ENCODE measurements at regions not wholly inside any gene's neighbourhood (a gene's known extent, or its start where the extent isn't known, plus 50 kb on each side); places are given as distances from the start of the nearest gene placed in this dataset.
"Not testable (repeated sequence)": the region's sequence is repeated elsewhere in the genome, so short reads cannot be mapped to it uniquely, and the experiment has no call there.

GRCh38 chr5:164206196-164206595 lies 700.8 kb downstream of the MAT2B start:
- no peak for DNase-seq (ENCODE audit: low read depth)

DNA sequence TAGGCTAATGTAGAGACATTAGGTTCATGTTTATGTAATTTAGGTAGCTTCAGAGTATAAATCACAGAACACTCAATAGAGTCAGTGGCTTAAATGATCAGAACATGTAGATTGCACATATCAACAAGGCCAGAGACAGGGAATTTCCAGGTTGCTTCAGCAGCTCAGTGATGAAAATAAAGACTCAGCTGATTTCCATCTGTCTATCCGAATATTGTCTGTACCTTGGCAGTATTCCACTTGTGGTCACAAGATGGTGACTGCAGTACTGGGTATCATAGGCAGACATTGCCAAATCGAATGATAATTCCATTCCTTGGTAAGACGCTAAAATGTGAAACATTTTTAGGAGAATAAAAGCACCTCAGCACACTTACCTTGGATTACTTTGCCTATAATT lies 702.2 kb downstream of the MAT2B start:
- DNase-seq (ENCODE audit: low read depth) = no peak

DNA sequence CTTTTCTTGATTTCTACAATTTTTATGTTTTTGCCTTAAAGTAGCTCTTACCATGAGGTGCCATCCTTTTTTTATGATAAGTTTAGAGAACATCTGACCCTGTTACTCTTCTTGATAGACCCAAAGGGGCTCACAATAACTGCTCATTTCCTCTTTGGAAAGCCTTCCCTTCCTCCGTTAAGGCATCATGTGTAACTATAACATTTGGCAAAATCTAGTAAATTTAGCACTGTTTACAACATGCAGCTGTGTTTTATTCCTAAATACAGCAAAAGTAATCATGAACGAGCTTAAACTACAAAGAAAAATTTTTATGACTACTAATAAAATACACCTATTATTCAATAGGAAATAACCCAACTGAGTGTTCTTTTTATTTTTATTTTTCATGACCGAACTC lies 705.1 kb downstream of the MAT2B start:
- no peak for DNase-seq (ENCODE audit: low read depth)

DNA sequence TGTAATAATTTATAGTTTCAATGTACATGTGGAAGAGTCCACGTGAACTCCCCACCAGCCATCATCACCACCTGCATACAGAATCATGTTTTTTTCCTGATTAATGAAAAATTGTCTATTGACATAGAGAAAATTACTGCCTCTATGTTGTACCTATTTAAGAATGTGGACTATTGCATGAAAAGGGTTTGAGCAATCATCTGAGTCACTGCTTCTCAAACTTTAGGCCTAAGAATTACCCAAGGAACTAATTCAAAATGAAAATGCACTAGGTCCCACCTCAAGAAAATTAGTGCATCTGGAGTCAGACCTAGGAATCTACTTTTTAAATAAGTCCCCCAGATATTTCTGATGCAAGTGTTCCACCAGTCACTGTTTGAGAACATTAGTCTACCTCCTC lies 709.3 kb downstream of the MAT2B start:
- no peak for DNase-seq (ENCODE audit: low read depth)

DNA sequence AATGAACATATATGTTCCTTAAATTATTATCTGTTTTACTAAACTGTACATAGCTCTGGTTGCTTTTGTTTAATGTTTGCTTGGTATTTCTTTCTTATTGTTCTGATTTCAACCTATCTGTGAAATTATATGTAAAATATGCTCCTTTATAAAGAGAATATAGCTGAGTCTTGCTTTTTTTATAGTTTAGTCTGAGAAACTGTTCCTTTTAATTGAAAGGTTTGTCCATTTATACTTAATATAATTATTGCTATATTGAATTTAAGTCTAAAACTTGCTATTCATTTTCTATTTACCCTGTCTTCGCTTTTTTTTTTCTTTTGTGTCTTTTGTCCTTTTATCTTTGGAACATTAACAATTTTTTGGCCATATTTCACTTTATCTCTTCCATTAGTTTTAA lies 712.0 kb downstream of the MAT2B start:
- no peak for DNase-seq (ENCODE audit: low read depth)

GRCh38 chr5:164220522-164220921 lies 715.1 kb downstream of the MAT2B start:
- DNase-seq (ENCODE audit: low read depth) = no peak

DNA sequence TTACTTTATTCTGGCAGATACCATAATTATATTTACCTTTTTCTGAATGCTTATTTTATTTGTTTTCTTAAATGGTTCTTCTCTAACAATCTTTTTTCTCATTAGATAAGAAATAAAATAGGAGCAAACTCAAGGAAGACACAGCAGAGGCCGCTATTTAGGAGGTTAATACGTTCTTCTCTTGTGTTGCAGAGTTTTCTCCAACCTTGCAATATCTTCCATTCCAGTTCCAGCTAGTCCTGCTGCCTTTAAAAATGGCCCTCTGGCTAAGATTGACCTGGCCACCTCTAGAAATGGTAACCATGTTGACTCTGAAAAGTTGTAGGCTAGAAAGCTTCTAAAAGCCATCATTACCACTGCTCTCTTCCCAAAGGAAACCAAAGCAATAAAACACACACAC lies 718.8 kb downstream of the MAT2B start:
- DNase-seq (ENCODE audit: low read depth) = no peak

- DNase-seq (ENCODE audit: low read depth) = no peak
Observed at GRCh38 chr5:164224772-164225171, 719.4 kb downstream of the MAT2B start.

GRCh38 chr5:164230341-164230740 lies 724.9 kb downstream of the MAT2B start:
- no peak for DNase-seq (ENCODE audit: low read depth)

- DNase-seq (ENCODE audit: low read depth) = no peak
Observed at GRCh38 chr5:164233791-164234190, 728.4 kb downstream of the MAT2B start.

GRCh38 chr5:164234321-164234720 lies 728.9 kb downstream of the MAT2B start:
- no peak for DNase-seq (ENCODE audit: low read depth)

GRCh38 chr5:164235300-164235891 lies 730.0 kb downstream of the MAT2B start:
- no peak for DNase-seq (ENCODE audit: low read depth)

DNA sequence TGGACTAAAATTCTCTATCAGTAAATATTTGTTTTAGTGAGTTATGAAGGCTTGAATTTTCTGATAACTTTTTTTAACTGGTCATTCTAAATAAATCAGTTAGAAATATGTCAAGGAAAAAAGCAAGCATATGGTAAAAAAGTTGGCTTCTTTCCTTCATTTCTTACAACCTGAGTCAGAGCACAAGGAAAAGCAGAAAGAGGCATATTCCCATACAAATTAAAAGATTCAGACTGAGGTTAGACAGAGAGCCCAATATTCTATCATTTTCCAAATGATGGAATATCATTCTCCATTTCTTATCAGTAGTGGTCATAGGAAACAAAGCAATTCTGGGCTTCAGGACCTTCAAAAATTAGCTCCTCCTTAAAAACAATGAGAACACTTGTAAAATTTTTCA lies 732.1 kb downstream of the MAT2B start:
- DNase-seq (ENCODE audit: low read depth) = no peak

- DNase-seq (ENCODE audit: low read depth) = not testable (repeated sequence)
Observed at GRCh38 chr5:164251781-164252180, 746.4 kb downstream of the MAT2B start.

DNA sequence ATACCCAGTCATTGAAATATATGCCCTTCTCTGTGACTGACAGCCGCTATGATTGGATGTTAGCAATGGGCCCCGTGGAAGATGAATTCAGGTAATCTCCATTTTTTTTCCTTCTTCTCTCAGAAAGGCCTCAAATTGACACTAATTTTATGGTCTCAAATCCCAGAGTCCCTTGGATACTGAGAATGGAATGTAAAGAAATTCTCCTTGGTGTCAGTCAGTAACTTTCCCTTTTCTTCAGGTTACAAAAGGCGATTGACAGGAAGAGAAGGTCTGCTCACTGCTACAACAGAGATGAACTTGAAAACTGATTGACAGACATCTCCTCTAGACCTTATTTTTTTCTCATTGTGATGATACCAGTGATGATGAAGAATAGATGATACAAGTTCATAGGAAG lies 748.3 kb downstream of the MAT2B start:
- DNase-seq (ENCODE audit: low read depth) = no peak

DNA sequence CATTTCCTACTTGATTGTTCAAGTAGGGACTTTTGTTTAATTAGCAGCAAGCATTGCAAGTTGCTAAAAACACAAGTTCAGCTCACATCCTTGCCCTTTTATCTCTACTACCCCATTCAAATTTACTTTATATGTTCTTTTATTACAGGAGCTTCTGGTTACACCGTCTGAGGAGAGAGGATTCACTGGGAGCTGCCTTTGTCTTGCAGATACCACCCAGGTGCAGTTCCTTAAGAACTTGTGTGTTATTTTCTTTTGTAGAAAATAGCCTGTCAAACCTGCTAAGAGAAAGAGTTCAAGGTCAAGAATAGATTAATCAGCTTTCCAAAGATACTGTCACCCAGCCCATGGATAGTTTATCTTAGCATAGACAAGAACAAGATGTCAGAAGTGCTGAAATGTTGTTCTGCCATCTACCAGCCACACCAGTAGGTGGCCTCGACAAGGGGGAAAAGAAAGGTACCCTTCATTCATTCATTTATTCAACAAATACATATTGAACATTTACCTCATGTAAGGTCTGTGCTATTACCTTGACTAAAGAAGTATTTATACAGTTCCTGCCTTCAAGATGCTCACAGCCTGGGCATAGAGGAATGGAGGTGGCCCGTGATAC lies 750.3 kb downstream of the MAT2B start:
- DNase-seq (ENCODE audit: low read depth) = no peak

- no peak for DNase-seq (ENCODE audit: low read depth)
Observed at GRCh38 chr5:164256351-164256750, 750.9 kb downstream of the MAT2B start.

DNA sequence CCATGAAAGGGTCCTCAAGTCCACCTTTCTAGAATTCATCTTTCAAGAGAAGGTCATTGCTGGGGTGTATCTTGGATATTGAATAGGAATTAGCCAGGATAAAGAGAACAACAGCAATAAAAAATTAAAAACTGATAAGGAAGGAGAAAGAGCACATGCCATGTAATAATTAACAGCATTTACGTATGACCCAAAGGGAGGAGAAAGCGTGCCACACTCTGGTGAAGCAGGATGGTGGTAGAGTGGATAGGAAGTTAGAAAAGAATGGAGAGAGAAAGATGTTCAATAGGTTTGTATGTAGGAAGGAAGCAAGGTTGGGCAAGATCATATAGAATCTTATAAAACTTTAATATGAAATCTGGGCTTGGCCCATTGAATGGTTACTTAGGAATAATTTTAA lies 751.5 kb downstream of the MAT2B start:
- DNase-seq (ENCODE audit: low read depth) = no peak

- DNase-seq (ENCODE audit: low read depth) = no peak
Observed at GRCh38 chr5:164265566-164265965, 760.1 kb downstream of the MAT2B start.

- DNase-seq (ENCODE audit: low read depth) = no peak
Observed at GRCh38 chr5:164266571-164266970, 761.2 kb downstream of the MAT2B start.

DNA sequence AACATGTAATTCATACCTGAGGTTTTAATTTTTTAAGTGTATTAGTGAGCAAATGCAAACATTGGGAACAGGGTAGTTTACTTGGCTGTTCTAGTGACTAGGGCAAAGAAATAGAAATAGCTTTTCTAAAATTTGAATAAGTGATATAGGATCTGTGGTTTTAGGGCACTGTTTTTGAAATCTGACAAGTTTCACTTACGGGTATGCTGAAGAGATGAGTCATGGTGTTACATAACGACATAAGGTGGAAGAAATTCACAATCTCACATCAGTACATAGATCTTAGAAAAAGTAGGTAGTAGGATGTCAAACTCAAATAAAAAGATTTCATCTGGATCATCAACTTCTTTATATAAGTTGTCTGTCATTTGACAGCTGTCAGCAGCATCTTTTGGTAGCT lies 772.3 kb downstream of the MAT2B start:
- DNase-seq (ENCODE audit: low read depth) = no peak

DNA sequence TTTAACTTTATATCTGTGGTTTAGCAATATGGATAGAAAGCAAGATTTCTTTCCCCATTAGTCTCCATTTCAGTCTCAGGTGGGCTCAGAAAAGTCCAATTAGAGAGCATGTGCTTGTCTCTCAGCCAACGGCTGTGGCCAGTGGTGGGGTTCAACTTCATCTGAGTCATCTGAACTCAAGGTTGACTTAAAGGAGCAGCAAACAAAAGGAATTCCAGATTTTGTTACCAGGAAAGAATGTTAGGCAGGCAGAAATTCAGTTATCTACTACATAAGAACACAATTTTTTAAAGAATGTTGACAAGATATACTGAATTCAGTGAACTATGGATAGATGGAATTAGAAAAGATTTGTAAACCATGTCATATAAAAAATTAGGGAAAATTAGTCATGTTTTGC lies 784.1 kb downstream of the MAT2B start:
- no peak for DNase-seq (ENCODE audit: low read depth)

DNA sequence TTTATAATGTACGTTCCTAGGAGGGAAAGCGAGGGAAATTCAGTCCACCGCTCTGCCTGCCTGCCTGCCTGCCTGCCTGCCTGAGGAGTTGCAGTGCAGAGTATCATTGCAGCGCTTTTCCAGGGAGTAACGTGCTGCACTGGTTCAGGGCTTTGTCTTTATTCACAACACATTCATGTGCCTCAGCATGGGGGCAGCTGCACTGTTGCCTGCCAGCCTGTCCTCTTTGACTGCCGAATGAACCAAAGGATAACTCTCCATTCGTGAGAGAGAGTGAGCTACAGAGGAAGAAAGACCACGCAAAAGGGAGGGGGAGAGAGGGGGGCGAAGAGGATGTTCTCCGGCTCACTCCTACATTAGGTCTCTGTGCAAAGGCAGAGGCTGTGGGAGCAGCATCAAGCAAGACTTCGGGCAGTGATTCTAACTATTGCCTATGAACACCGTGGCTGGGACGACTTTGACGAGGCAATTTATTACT lies 791.2 kb downstream of the MAT2B start:
- DNase-seq (ENCODE audit: low read depth) = no peak

DNA sequence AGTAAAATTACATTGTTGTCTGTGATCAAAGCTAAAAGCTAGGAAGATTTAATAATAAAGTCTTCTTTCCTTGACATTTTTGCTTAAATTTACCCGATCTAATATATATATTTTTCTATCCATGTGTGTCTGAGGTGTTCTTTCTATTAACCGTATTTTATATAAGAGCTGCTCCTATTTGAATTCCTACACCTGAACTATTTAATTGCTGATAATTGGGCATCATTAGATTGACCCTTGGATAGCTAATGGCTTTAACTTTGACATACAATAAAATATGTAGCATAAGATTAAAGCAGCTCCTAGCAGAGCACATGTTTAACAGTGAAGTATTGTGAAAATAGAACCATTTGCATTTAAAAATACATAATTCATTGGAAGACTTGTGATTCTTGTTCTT lies 792.7 kb downstream of the MAT2B start:
- DNase-seq (ENCODE audit: low read depth) = no peak
